ENCODE measurements at regions not wholly inside any gene's neighbourhood (a gene's known extent, or its start where the extent isn't known, plus 50 kb on each side); places are given as distances from the start of the nearest gene placed in this dataset.

- no peaks in the 10 kb centered on the region for H3K27me3 ChIP-seq (ENCODE audit: control insufficient read depth, extremely low read depth, insufficient read depth, low read length)
- no peak overlapping the region for H2AFZ ChIP-seq (ENCODE audit: control insufficient read depth, low read length)
- FAIRE-seq (no peak), DNase-seq (ENCODE audit: low read depth, low spot score) (no peak)
- TF ChIP-seq EZH2 (IDR thresholded peaks at IDR 0.05; ENCODE audit: low read length) (no peak), CTCF (optimal IDR thresholded peaks at IDR 0.05 in 1 of 3, IDR thresholded peaks at IDR 0.05 in 1 of 3, conservative IDR thresholded peaks at IDR 0.05 in 1 of 3; ENCODE audit: extremely low read depth in 1 of 3, insufficient read depth in 2 of 3, low read length in 3 of 3) (no peak)
- no peak overlapping the region for H3K4me3 ChIP-seq (ENCODE audit: control insufficient read depth in 2 of 3, extremely low read depth in 1 of 3, insufficient read depth in 2 of 3, low read depth in 1 of 3, low read length in 3 of 3)
- no peak overlapping the region for H3K9ac ChIP-seq (ENCODE audit: control insufficient read depth, extremely low read depth, insufficient read depth, low read length)
- H3K4me2 ChIP-seq (ENCODE audit: control insufficient read depth, extremely low read depth, insufficient read depth, low read depth, low read length): no peak overlapping the region
- no peaks in the 10 kb centered on the region for H3K4me1 ChIP-seq (ENCODE audit: control insufficient read depth, extremely low read depth, insufficient read depth, low read length)
- H3K9me1 ChIP-seq (ENCODE audit: control insufficient read depth, extremely low read depth, insufficient read depth, low read length): no peaks in the 10 kb centered on the region
- no peaks in the 10 kb centered on the region for H3K9me3 ChIP-seq (ENCODE audit: control insufficient read depth, low read depth, low read length)
- no peaks in the 10 kb centered on the region for H3K36me3 ChIP-seq (ENCODE audit: control insufficient read depth in 2 of 2, extremely low read depth in 1 of 2, insufficient read depth in 2 of 2, low read length in 2 of 2)
- H3K27ac ChIP-seq (ENCODE audit: control insufficient read depth, insufficient read depth, low read length): no peak overlapping the region
- no peaks in the 10 kb centered on the region for H4K20me1 ChIP-seq (ENCODE audit: control insufficient read depth, extremely low read depth, insufficient read depth, low read length)
- H3K79me2 ChIP-seq (ENCODE audit: control insufficient read depth, insufficient read depth, low read length): no peaks in the 10 kb centered on the region
- dilution Hi-C loops (cut with MboI; ENCODE audit: extremely low pct_ligation_motif_present, low sequenced_read_pairs): no loop called here
Measured at GRCh38 chr4:81785338-81785737, 313.6 kb upstream of the RASGEF1B start.

GRCh38 chr4:81783558-81783957 lies 311.9 kb upstream of the RASGEF1B start:
- Histone ChIP-seq H3K9me3 (ENCODE audit: control insufficient read depth, low read depth, low read length) (no peaks in the 10 kb centered on the region), H3K4me2 (ENCODE audit: control insufficient read depth, extremely low read depth, insufficient read depth, low read depth, low read length) (no peak overlapping the region), H3K36me3 (ENCODE audit: control insufficient read depth in 2 of 2, extremely low read depth in 1 of 2, insufficient read depth in 2 of 2, low read length in 2 of 2) (no peaks in the 10 kb centered on the region), H3K4me1 (ENCODE audit: control insufficient read depth, extremely low read depth, insufficient read depth, low read length) (no peaks in the 10 kb centered on the region), H3K9ac (ENCODE audit: control insufficient read depth, extremely low read depth, insufficient read depth, low read length) (no peak overlapping the region), H3K9me1 (ENCODE audit: control insufficient read depth, extremely low read depth, insufficient read depth, low read length) (no peaks in the 10 kb centered on the region), H3K27ac (ENCODE audit: control insufficient read depth, insufficient read depth, low read length) (no peak overlapping the region), H2AFZ (ENCODE audit: control insufficient read depth, low read length) (no peak overlapping the region), H3K27me3 (ENCODE audit: control insufficient read depth, extremely low read depth, insufficient read depth, low read length) (no peaks in the 10 kb centered on the region), H3K4me3 (ENCODE audit: control insufficient read depth in 2 of 3, extremely low read depth in 1 of 3, insufficient read depth in 2 of 3, low read depth in 1 of 3, low read length in 3 of 3) (no peak overlapping the region), H4K20me1 (ENCODE audit: control insufficient read depth, extremely low read depth, insufficient read depth, low read length) (no peaks in the 10 kb centered on the region), H3K79me2 (ENCODE audit: control insufficient read depth, insufficient read depth, low read length) (no peaks in the 10 kb centered on the region)
- dilution Hi-C loops (cut with MboI; ENCODE audit: extremely low pct_ligation_motif_present, low sequenced_read_pairs): no loop called here
- no peak for TF ChIP-seq EZH2 (IDR thresholded peaks at IDR 0.05; ENCODE audit: low read length)
- TF ChIP-seq CTCF (optimal IDR thresholded peaks at IDR 0.05 in 1 of 3, IDR thresholded peaks at IDR 0.05 in 1 of 3, conservative IDR thresholded peaks at IDR 0.05 in 1 of 3; ENCODE audit: extremely low read depth in 1 of 3, insufficient read depth in 2 of 3, low read length in 3 of 3): no peak
- DNase-seq (ENCODE audit: low read depth, low spot score) (no peak), FAIRE-seq (no peak)

Measured in keratinocyte (primary cell).